Activated CD4-positive, alpha-beta T cell treated with anti-CD3 and anti-CD28 coated beads, Interleukin-2, Interleukin-6, amounts not matched to agents 100 ng/mL and 50 ng/mL, durations not matched to agents 16 hours and 8 hours (primary cell): ENCODE measurements at regions not wholly inside any gene's neighbourhood (a gene's known extent, or its start where the extent isn't known, plus 50 kb on each side); places are given as distances from the start of the nearest gene placed in this dataset.
"Not testable (repeated sequence)": the region's sequence is repeated elsewhere in the genome, so short reads cannot be mapped to it uniquely, and the experiment has no call there.

Experiments
- DNase-seq: peaks from one replicate; pipeline ENCODE4 v3.0.0-alpha.2; 2020

- DNase-seq = no peak
These were observed 59.2 kb upstream of the ADGRB3 start for GRCh38 chr6:68575765-68576439.

DNA sequence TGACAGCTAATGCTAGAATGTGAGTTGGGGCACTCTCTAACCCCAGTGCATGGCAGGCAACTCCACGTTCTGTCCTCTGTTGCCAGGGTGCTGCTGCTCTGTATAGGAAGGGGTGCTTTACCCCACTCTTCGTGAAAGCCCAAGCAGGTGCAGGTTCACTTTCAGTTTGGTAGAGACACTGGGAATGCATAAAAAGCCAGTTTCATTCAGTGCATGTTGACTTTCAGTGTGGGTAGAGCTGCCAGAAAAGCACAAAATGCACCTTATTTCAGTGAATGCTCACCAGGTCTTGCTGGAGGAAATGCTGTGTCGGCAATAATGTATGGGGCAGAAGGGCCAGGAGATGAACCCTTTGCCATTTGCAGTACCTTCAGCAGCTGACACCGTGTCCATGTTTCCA, 62.1 kb upstream of the ADGRB3 start:
- DNase-seq = no peak

GRCh38 chr6:68572525-68572924, 62.6 kb upstream of the ADGRB3 start:
- DNase-seq = peak; percentile 35

GRCh38 chr6:68559716-68560115, 75.4 kb upstream of the ADGRB3 start:
- no peak for DNase-seq

DNA sequence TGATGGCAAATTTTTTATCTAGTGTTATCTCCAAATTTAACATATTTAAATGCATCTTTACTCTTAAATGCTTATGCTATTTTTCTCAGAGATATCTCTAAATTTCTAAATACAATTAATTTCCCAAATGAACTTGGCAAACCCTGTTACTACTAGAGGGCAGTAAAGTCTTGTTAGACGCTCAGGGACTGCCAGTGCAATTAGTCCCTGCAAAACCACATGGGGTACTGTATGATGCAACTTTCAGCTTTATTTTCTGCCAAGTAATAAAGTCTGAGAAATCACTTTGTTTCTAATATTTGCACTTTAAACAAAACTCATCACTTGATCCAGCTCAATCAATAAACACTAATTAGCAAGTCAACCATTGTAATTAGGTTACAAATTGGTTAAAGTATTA, 76.0 kb upstream of the ADGRB3 start:
- DNase-seq = no peak

- no peak for DNase-seq
These were observed 88.5 kb upstream of the ADGRB3 start for GRCh38 chr6:68546620-68547019.

DNA sequence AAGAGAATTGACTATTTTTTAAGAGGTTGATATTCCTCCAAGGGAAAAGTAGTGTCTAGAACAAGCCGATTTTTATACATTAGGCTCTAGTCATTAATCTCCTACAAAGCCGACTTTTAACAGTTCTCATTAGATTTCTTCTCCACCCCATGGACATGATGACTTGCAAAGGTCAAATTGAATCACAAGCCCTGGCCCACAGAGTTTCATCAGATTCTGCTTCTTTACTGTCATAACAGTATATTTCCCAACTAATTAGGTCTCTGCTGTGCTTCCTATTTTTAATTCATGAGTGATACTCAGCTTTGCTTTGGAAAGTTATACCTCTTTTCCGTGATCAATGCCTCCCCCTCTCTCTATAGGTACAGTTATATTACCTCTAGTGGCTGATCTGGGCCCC, 90.6 kb upstream of the ADGRB3 start:
- DNase-seq = no peak

GRCh38 chr6:68533339-68533795, 101.7 kb upstream of the ADGRB3 start:
- no peak for DNase-seq

DNA sequence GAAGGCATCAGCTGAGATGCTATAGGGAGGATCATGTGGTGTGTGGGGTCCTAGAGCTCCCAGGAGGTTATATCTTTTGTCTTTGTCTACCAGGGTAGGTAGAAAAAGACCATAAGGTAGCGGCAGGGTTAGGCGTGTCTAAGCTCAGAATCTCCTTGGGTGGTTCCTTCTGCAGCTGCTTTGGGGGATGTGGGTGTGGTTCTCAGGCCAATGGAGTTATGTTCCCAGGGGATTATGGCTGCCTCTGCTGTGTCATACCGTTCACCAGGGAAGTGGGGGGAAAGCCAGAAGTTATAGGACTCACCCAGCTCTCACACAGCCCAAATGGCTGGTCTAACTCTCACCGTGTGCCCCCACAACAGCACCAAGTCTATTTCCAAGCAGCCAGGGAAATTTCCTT, 107.4 kb upstream of the ADGRB3 start:
- DNase-seq = no peak

DNA sequence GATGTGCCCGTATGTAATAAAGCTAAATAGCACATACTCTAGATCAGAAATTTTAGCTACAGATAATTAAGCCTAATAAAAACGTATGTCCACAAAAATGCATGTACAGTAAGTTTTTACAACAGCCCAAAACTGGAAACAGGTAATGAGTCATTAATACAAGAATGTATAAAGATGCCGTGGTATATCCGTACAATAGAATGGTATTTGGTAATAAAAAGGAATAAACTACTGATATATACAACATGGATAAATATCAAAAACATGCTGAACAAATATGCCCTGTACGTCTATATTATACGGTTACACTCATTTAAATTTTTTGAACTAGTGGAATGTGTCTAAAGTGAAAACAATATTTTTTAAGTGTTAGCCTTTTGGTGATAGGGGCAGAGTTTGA, 128.2 kb upstream of the ADGRB3 start:
- no peak for DNase-seq

GRCh38 chr6:68502946-68503345, 132.1 kb upstream of the ADGRB3 start:
- no peak for DNase-seq

DNA sequence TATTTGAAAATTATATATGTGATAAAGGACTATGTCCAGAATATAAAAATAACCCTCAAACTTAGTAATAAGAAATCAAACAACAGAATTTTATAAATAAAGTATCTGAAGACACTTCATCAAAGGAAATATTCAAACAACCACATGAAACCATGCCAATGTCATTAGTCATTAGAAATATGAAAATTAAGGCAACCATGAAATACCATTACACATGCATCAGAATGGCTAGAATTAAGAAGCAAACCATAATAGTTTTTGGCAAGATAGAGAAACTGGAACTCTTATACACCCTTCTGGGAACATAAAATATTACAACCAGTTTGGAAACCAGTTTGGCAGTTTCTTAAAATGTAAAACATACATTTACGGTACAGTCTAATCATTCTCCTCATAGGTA, 137.2 kb upstream of the ADGRB3 start:
- DNase-seq = no peak

DNA sequence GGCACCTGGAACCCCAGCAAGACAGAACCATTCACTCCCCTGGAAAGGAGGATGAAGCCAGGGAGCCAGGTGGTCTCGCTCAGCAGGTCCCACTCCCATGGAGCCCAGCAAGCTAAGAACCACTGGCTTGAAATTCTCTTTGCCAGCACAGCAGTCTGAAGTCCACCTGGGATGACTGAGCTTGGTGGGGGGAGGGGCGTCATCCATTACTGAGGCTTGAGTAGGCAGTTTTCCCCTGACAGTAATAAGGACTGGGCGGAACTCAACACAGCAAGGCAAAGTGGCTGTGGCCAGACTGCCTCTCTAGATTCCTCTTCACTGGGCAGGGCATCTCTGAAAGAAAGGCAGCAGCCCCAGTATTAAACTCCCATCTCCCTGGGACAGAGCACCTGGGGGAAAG, 140.2 kb upstream of the ADGRB3 start:
- not testable (repeated sequence) for DNase-seq

DNA sequence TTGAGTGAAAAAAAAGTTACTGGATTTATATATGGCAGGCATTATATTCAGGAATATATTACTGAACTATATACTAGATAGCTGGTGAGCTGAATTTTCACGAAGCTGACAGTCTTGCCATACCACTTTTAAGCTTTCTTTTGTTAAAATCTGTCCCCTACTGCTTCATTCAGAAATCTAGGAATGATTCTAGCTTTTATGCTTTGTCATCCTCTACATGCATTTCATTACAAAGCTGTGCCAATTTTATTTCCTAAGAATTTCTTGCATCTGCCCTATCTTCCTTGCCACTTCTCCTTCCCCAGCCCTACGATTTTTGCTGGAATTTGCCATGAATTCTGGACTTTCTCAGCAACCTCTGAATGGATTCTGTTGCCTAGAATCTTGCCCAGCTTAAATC, 158.5 kb upstream of the ADGRB3 start:
- no peak for DNase-seq

GRCh38 chr6:68473433-68474210, 161.5 kb upstream of the ADGRB3 start:
- no peak for DNase-seq

DNA sequence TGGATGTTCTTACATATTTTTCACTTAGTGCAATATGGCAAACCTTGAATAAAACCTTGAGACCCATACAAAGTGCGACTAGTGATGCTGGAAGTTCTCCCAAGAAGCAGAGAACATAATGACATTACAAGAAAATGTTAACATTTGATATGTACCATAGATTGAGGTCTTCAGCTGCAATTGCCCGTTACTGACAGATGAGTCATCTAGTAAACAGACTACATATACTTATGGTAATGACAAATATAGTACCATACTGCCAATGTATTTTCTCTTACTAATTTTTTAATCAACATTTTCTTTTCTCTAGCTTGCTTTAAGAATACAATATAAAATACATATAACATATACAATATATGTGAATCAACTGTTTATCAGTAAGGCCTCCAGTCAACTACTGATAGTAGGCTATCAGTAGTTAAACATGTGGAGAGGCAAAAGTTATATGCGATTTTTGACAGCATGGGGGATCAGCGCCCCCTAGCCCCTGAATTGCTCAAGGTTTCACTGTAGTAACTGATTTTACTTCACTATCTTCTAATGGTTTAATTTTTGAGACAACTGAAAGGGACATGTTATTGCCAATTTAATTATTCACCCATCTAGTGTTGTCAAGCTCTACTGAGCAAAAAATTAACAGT, 166.7 kb upstream of the ADGRB3 start:
- DNase-seq = no peak

DNA sequence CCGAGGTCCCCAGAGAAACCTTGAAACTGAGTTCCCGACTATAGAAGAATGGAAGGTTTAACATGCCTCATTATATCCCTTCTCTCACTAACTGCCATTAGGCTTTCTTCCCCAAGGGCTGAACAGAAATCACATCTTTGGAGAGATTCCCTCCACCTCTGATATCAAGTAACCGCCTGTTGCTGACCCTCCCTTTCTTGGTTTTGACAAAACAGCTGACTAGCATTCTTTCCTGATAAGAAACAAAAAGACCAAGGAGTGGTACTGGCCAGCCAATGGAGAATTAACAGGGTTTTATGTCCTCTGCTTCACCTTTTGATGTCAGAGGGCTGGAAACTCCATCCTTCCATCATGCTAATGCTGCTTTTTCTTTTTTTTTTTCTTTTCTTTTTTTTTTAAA, 176.6 kb upstream of the ADGRB3 start:
- no peak for DNase-seq

GRCh38 chr6:68447112-68447511, 188.0 kb upstream of the ADGRB3 start:
- no peak for DNase-seq

- no peak for DNase-seq
These were observed 189.2 kb upstream of the ADGRB3 start for GRCh38 chr6:68445926-68446325.

DNA sequence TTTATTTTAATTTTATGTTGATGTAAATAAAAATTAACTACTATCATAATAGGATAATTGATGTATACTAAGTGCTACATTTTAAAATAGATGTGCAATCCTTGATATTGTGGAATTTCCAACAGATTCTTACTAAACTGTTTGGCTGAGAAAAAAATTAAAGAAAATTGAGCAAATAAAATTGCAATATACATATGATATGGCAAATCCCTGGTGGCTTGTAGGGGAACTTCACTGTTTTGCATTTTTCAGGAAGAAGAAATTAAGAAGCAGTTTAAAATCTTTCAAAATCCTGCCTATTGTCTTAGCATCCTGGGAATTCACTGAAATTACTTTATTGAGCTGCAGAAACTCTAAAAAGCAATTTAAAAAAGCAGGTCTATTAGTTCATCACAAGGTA, 191.4 kb upstream of the ADGRB3 start:
- no peak for DNase-seq

DNA sequence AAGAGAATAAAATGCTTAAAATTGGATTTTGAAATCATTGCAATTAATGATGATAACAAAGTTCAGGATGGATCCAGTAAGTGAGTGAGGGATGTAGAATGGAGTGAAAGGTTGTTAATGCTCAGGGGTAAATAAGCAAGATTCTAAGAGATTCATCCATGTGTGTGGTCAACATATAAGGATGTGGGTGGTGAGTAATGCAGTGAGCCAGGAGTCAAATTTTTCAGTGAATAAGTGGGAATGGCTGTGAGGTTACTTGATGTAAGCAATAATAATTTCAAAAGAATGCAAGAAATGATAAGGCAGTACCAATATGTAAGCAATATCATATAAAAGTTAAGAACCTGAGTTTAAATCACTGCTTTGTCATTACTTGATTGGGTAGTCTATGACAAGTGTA, 207.5 kb upstream of the ADGRB3 start:
- DNase-seq = no peak

GRCh38 chr6:68410021-68410420, 225.1 kb upstream of the ADGRB3 start:
- DNase-seq = no peak

DNA sequence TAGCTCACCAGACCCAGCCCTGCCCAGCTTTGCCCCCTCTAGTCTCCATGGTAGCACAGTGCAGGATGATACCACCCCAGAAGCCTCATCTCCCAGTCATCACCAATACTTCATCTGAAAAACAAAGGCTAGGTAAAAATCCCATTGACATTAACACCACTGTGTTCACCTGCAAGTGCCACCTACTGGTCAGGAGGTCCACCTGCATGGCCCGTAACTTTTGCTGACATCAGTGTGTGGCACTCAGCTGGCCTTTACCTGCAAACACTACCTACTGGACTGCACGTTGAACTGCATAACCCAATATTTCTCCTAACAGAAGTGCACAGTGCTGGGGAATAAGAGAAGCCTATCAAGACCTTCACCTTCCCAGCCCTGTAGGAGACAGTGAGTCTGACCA, 234.7 kb upstream of the ADGRB3 start:
- no peak for DNase-seq

GRCh38 chr6:68391953-68392352, 243.1 kb upstream of the ADGRB3 start:
- no peak for DNase-seq
